ENCODE measurements at regions not wholly inside any gene's neighbourhood (a gene's known extent, or its start where the extent isn't known, plus 50 kb on each side); places are given as distances from the start of the nearest gene placed in this dataset.

DNA sequence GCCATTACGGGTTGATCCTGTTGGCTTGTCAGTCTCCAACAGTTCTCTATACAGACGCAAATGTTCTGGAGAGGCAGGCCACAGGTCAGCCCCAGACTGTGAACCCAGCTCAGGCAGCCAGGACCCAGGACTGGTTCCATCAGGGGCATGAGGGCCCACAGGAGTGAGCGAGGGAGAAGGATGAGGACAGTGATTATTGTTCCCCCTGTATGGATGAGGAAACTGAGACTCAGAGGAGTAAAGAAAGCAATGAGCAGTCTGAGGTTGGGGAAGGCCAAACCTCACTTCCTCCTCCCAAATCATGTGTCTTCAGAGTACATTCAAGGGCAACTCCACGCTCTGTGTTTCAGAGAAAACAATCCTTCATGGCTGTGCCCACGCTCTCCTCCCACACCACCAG, 121.9 kb downstream of the RPLP1 start:
- H3K4me1 ChIP-seq = peaks cover 0 to 34% (median 29%) of the 10 kb centered on the region in 4 donors
- in situ Hi-C loops (cut with MboI; ENCODE audit: low pct_ligation_motif_present in 1 of 4, low pct_unique_long_range_greater_than_20kb in 1 of 4, low sequenced_read_pairs in 3 of 4) (loop anchor here in 2 of 4 donors (10.0 kb wide), 2 partner anchors 890 to 910 kb away; no protein-coding TSS in a partner anchor), intact Hi-C loops (cut with DNase I; ENCODE audit: low total_unique reads) (loop anchor here (10.0 kb wide), 1 partner anchor 910 kb away; no protein-coding TSS in a partner anchor)
- no peaks in the 10 kb centered on the region for H3K36me3 ChIP-seq
- no peaks in the 10 kb centered on the region for H3K9me3 ChIP-seq
- 78% methylated on average over 5 of the region's 5 CpGs; no CpG with 5 or more reads in 1 of the 2 donors for WGBS, 2 donors (ENCODE audit: low coverage in 1 of 2)
- TF ChIP-seq, protein P1, sequence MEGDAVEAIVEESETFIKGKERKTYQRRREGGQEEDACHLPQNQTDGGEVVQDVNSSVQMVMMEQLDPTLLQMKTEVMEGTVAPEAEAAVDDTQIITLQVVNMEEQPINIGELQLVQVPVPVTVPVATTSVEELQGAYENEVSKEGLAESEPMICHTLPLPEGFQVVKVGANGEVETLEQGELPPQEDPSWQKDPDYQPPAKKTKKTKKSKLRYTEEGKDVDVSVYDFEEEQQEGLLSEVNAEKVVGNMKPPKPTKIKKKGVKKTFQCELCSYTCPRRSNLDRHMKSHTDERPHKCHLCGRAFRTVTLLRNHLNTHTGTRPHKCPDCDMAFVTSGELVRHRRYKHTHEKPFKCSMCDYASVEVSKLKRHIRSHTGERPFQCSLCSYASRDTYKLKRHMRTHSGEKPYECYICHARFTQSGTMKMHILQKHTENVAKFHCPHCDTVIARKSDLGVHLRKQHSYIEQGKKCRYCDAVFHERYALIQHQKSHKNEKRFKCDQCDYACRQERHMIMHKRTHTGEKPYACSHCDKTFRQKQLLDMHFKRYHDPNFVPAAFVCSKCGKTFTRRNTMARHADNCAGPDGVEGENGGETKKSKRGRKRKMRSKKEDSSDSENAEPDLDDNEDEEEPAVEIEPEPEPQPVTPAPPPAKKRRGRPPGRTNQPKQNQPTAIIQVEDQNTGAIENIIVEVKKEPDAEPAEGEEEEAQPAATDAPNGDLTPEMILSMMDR (IDR thresholded peaks at IDR 0.05) = no peak
- TF ChIP-seq POLR2A (IDR thresholded peaks at IDR 0.05) (no peak), EP300 (IDR thresholded peaks at IDR 0.05; ENCODE audit: low read depth) (no peak), POLR2AphosphoS5 (IDR thresholded peaks at IDR 0.05) (no peak)
- no peaks in the 10 kb centered on the region for H3K27me3 ChIP-seq
- H3K4me3 ChIP-seq = no peak overlapping the region
- no peak for DNase-seq
- H3K27ac ChIP-seq = no peak overlapping the region

DNA sequence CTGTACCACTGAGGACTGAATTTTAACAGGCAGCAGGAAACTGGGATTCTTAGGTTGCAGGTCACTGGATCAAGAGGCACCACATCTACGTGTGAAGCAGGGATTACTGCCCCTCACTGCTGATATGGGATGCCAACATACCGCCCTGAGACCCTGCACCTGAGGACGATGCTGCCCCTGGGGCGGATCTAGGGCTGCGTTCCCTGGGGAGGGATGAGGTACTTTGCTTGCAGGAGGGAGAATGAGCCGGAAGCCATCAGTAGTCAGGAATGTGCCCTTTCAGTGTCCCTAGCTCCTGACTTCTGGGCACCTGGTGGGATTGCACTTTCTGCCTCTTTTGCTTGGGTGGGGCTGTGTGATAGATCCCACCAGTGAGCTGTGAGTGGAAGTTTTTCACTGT, 122.8 kb downstream of the RPLP1 start:
- TF ChIP-seq POLR2AphosphoS5 (IDR thresholded peaks at IDR 0.05) = no peak
- TF ChIP-seq, protein P1 (IDR thresholded peaks at IDR 0.05) = no peak
- no peak for TF ChIP-seq EP300 (IDR thresholded peaks at IDR 0.05; ENCODE audit: low read depth)
- TF ChIP-seq POLR2A (IDR thresholded peaks at IDR 0.05) = no peak
- in situ Hi-C loops (cut with MboI; ENCODE audit: low pct_ligation_motif_present in 1 of 4, low pct_unique_long_range_greater_than_20kb in 1 of 4, low sequenced_read_pairs in 3 of 4) = loop anchor here in 2 of 4 donors (10.0 kb wide), 2 partner anchors 889 to 909 kb away; no protein-coding TSS in a partner anchor
- Histone ChIP-seq H3K27ac (no peak overlapping the region), H3K4me1 (peaks cover 0 to 43% (median 35%) of the 10 kb centered on the region in 4 donors), H3K9me3 (no peaks in the 10 kb centered on the region), H3K36me3 (no peaks in the 10 kb centered on the region), H3K4me3 (no peak overlapping the region), H3K27me3 (no peaks in the 10 kb centered on the region)
- DNase-seq = no peak
- WGBS, 2 donors (ENCODE audit: low coverage in 1 of 2) = 92% methylated on average over 5 of the region's 6 CpGs; no CpG with 5 or more reads in 1 of the 2 donors
- intact Hi-C loops (cut with DNase I; ENCODE audit: low total_unique reads) = loop anchor here (10.0 kb wide), 1 partner anchor 909 kb away; no protein-coding TSS in a partner anchor

DNA sequence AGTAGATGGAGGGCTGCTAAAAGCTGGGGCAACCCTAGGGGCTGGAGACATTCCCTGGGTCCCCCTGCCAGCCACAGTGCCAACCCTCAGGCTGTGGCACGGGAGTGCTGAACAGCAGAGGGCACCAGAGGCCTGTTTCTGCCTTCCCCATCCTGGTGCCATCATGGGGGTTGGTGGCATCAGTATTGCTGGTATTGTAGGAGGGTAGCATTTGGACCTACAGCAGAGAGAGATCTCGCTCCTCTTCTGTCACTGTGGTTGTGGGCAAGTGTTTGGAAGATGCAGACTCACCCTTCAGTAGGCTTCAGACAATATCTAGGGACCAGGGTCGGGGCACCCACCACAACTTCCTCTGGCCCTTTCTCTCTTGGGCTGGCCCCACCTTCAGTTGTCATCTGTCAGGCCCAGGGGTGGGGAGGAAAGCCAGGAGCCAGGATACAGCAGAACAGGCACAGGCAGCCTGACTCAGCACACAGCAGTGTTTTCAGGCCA, 123.5 kb downstream of the RPLP1 start:
- Histone ChIP-seq H3K27me3 (no peaks in the 10 kb centered on the region), H3K4me3 (no peak overlapping the region), H3K9me3 (no peaks in the 10 kb centered on the region), H3K36me3 (no peaks in the 10 kb centered on the region), H3K4me1 (peaks cover 0 to 44% (median 35%) of the 10 kb centered on the region in 4 donors), H3K27ac (peak overlapping the region in 1 of 4 donors; percentile 50)
- in situ Hi-C loops (cut with MboI; ENCODE audit: low pct_ligation_motif_present in 1 of 4, low pct_unique_long_range_greater_than_20kb in 1 of 4, low sequenced_read_pairs in 3 of 4) = loop anchor here in 2 of 4 donors (10.0 kb wide), 2 partner anchors 889 to 909 kb away; no protein-coding TSS in a partner anchor
- 31% methylated on average over 3 of the region's 3 CpGs; no CpG with 5 or more reads in 1 of the 2 donors for WGBS, 2 donors (ENCODE audit: low coverage in 1 of 2)
- DNase-seq = peak; percentile 76
- no peak for TF ChIP-seq EP300 (IDR thresholded peaks at IDR 0.05; ENCODE audit: low read depth)
- TF ChIP-seq, protein P1 (IDR thresholded peaks at IDR 0.05) = peak; percentile 69 to 89 (median 74)
- intact Hi-C loops (cut with DNase I; ENCODE audit: low total_unique reads) = loop anchor here (10.0 kb wide), 1 partner anchor 909 kb away; no protein-coding TSS in a partner anchor

GRCh38 chr15:69576948-69577351, 124.3 kb downstream of the RPLP1 start:
- no peaks in the 10 kb centered on the region for H3K27me3 ChIP-seq
- WGBS, 2 donors (ENCODE audit: low coverage in 1 of 2) = 44% methylated on average over 4 of the region's 4 CpGs; no CpG with 5 or more reads in 1 of the 2 donors
- in situ Hi-C loops (cut with MboI; ENCODE audit: low pct_ligation_motif_present in 1 of 4, low pct_unique_long_range_greater_than_20kb in 1 of 4, low sequenced_read_pairs in 3 of 4) (loop anchor here in 2 of 4 donors (10.0 kb wide), 2 partner anchors 888 to 908 kb away; no protein-coding TSS in a partner anchor), intact Hi-C loops (cut with DNase I; ENCODE audit: low total_unique reads) (loop anchor here (10.0 kb wide), 1 partner anchor 908 kb away; no protein-coding TSS in a partner anchor)
- no peak for DNase-seq
- H3K27ac ChIP-seq = peak overlapping the region in 2 of 4 donors; percentile 14 to 50
- no peaks in the 10 kb centered on the region for H3K9me3 ChIP-seq
- no peak overlapping the region for H3K4me3 ChIP-seq
- H3K4me1 ChIP-seq = peaks cover 0 to 44% (median 35%) of the 10 kb centered on the region in 4 donors
- no peak for TF ChIP-seq EP300 (IDR thresholded peaks at IDR 0.05; ENCODE audit: low read depth)
- TF ChIP-seq POLR2AphosphoS5 (IDR thresholded peaks at IDR 0.05) = no peak
- TF ChIP-seq POLR2A (IDR thresholded peaks at IDR 0.05) = no peak
- TF ChIP-seq, protein P1 (IDR thresholded peaks at IDR 0.05) = peak in 3 of 5 experiments; percentile 6 to 37 (median 20)
- H3K36me3 ChIP-seq = no peaks in the 10 kb centered on the region
